GM21723 (cell line): ENCODE measurements at regions not wholly inside any gene's neighbourhood (a gene's known extent, or its start where the extent isn't known, plus 50 kb on each side); places are given as distances from the start of the nearest gene placed in this dataset.

Experiments
- ATAC-seq: cut with Tn5 transposase; IDR thresholded peaks from one replicate; pipeline ENCODE4 v1.9.1; 2021; ENCODE audit warnings: mild to moderate bottlenecking, moderate library complexity; ENCODE audit not compliant: unreplicated experiment

- no peak for ATAC-seq
Measured at GRCh38 chr16:65878347-65878746, 488.1 kb upstream of the CDH5 start.

- ATAC-seq = no peak
Measured at GRCh38 chr16:65876624-65877023, 489.9 kb upstream of the CDH5 start.

- ATAC-seq = no peak
Measured at GRCh38 chr16:65876056-65876408, 490.5 kb upstream of the CDH5 start.

GRCh38 chr16:65875381-65876055 lies 491.0 kb upstream of the CDH5 start:
- no peak for ATAC-seq

GRCh38 chr16:65869261-65869660 lies 497.2 kb upstream of the CDH5 start:
- no peak for ATAC-seq

GRCh38 chr16:65867276-65867960 lies 499.1 kb upstream of the CDH5 start:
- ATAC-seq = no peak

- ATAC-seq = no peak
Measured at GRCh38 chr16:65863236-65863635, 503.3 kb upstream of the CDH5 start.

GRCh38 chr16:65861131-65861731 lies 505.3 kb upstream of the CDH5 start:
- ATAC-seq = no peak

- no peak for ATAC-seq
Measured at GRCh38 chr16:65855171-65856145, 511.0 kb upstream of the CDH5 start.

- ATAC-seq = no peak
Measured at GRCh38 chr16:65846210-65846602, 520.3 kb upstream of the CDH5 start.

- no peak for ATAC-seq
Measured at GRCh38 chr16:65845466-65846209, 520.9 kb upstream of the CDH5 start.

GRCh38 chr16:65843941-65844340 lies 522.5 kb upstream of the CDH5 start:
- no peak for ATAC-seq

- no peak for ATAC-seq
Measured at GRCh38 chr16:65842067-65842466, 524.4 kb upstream of the CDH5 start.

GRCh38 chr16:65838001-65838400 lies 528.5 kb upstream of the CDH5 start:
- ATAC-seq = no peak

- no peak for ATAC-seq
Measured at GRCh38 chr16:65837464-65837863, 529.0 kb upstream of the CDH5 start.

- ATAC-seq = no peak
Measured at GRCh38 chr16:65834688-65835087, 531.8 kb upstream of the CDH5 start.

GRCh38 chr16:65833171-65833871 lies 533.2 kb upstream of the CDH5 start:
- ATAC-seq = no peak

- ATAC-seq = no peak
Measured at GRCh38 chr16:65832679-65833078, 533.8 kb upstream of the CDH5 start.

GRCh38 chr16:65831903-65832666 lies 534.4 kb upstream of the CDH5 start:
- ATAC-seq = no peak
